Peyer's patch (tissue), 4 donors: ENCODE measurements at regions not wholly inside any gene's neighbourhood (a gene's known extent, or its start where the extent isn't known, plus 50 kb on each side); places are given as distances from the start of the nearest gene placed in this dataset.
A peak's percentile ranks its signal among the peaks of the same experiment; 100 is the strongest.
"Not testable (repeated sequence)": the region's sequence is repeated elsewhere in the genome, so short reads cannot be mapped to it uniquely, and the experiment has no call there.

Source experiments
- DNase-seq, 3 donors: peaks; one replicate each; pipeline ENCODE4 v3.0.0-alpha.2; 2017 to 2019
- H3K27ac ChIP-seq, 4 donors: fragments of 200-600 bp; sonication (generic); one replicate each; pipeline ENCODE4 v1.5.1; 2016 to 2019
- H3K27me3 ChIP-seq, 2 donors: fragments of 200-600 bp; sonication (generic); one replicate each; pipeline ENCODE4 v1.5.1; 2019
- H3K36me3 ChIP-seq, 3 donors: fragments of 200-600 bp; sonication (generic); one replicate each; pipeline ENCODE4 v1.5.1; 2016 to 2019
- H3K4me1 ChIP-seq, 4 donors: fragments of 200-600 bp; sonication (generic); one replicate each; pipeline ENCODE4 v1.5.1; 2016 to 2019
- H3K4me3 ChIP-seq, 4 donors: fragments of 200-600 bp; sonication (generic); 1 replicate in 3 of 4; 2 replicates in 1 of 4; pipeline ENCODE4 v1.5.1; 2016 to 2019; ENCODE audit warnings: mild to moderate bottlenecking in 1 of 4
- H3K9me3 ChIP-seq, 4 donors: fragments of 200-600 bp; sonication (generic); one replicate each; pipeline ENCODE4 v1.5.1; 2016 to 2019; ENCODE audit warnings: mild to moderate bottlenecking in 1 of 4
- POLR2A ChIP-seq, 2 donors: fragments of 450-650 bp; IDR thresholded peaks; one replicate each; pipeline ENCODE4 v1.5.1; 2017; ENCODE audit warnings: antibody characterized with exemption in 2 of 2, mild to moderate bottlenecking in 2 of 2, moderate library complexity in 2 of 2
- TF ChIP-seq, protein P1 (sequence below), 6 experiments: fragments of 450-650 bp in 4 of 6; fragments of 200-600 bp in 2 of 6; sonication (generic) in 1 of 6; IDR thresholded peaks; one replicate each; pipeline ENCODE4 v1.5.1; 2017 to 2019; ENCODE audit warnings: antibody characterized with exemption in 6 of 6, mild to moderate bottlenecking in 3 of 6, moderate library complexity in 1 of 6

GRCh38 chr3:168952551-168952950 is 711.0 kb downstream of the MECOM start:
- Histone ChIP-seq H3K27me3 (no peaks in the 10 kb centered on the region), H3K36me3 (no peaks in the 10 kb centered on the region), H3K4me1 (no peaks in the 10 kb centered on the region), H3K27ac (no peak overlapping the region), H3K4me3 (no peak overlapping the region), H3K9me3 (no peaks in the 10 kb centered on the region)
- TF ChIP-seq POLR2A (IDR thresholded peaks at IDR 0.05), result no peak
- TF ChIP-seq, protein P1, sequence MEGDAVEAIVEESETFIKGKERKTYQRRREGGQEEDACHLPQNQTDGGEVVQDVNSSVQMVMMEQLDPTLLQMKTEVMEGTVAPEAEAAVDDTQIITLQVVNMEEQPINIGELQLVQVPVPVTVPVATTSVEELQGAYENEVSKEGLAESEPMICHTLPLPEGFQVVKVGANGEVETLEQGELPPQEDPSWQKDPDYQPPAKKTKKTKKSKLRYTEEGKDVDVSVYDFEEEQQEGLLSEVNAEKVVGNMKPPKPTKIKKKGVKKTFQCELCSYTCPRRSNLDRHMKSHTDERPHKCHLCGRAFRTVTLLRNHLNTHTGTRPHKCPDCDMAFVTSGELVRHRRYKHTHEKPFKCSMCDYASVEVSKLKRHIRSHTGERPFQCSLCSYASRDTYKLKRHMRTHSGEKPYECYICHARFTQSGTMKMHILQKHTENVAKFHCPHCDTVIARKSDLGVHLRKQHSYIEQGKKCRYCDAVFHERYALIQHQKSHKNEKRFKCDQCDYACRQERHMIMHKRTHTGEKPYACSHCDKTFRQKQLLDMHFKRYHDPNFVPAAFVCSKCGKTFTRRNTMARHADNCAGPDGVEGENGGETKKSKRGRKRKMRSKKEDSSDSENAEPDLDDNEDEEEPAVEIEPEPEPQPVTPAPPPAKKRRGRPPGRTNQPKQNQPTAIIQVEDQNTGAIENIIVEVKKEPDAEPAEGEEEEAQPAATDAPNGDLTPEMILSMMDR (IDR thresholded peaks at IDR 0.05), result peak in 3 of 6 experiments; percentile 25 to 31 (median 28)
- no peak for DNase-seq

- no peaks in the 10 kb centered on the region for H3K4me1 ChIP-seq
Observed at GRCh38 chr3:168951884-168952283, 711.6 kb downstream of the MECOM start.

GRCh38 chr3:168951368-168951767 is 712.1 kb downstream of the MECOM start:
- H3K9me3 ChIP-seq, result no peaks in the 10 kb centered on the region
- TF ChIP-seq, protein P1 (IDR thresholded peaks at IDR 0.05), result no peak
- no peak for TF ChIP-seq POLR2A (IDR thresholded peaks at IDR 0.05)
- H3K27ac ChIP-seq, result no peak overlapping the region

More at GRCh38 chr3:168951884-168952283, 711.6 kb downstream of the MECOM start:
- Histone ChIP-seq H3K36me3 (no peaks in the 10 kb centered on the region), H3K27ac (no peak overlapping the region), H3K4me3 (no peak overlapping the region), H3K9me3 (no peaks in the 10 kb centered on the region), H3K27me3 (no peaks in the 10 kb centered on the region)
- DNase-seq, result no peak
- no peak for TF ChIP-seq POLR2A (IDR thresholded peaks at IDR 0.05)

DNA sequence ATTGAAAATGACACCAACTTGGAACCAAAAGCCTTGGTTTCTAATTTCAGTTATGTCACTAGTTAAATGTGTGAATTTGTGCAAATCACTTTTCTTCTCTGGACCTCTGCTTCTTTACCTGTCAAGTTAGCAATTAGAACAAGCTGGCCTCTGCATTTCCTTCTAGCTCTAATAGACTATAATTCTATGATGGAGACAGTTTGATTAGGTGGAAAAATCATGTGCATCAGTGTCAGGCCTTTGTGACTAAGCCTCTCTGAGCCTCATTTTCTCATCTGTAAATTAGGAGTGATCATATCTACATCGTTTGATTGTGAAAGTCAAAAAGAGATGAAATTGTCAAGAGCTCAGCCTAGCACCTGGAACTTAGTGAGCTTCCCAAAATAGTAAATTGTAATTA is 712.9 kb downstream of the MECOM start:
- no peak for TF ChIP-seq POLR2A (IDR thresholded peaks at IDR 0.05)
- TF ChIP-seq, protein P1 (IDR thresholded peaks at IDR 0.05), result no peak
- H3K27ac ChIP-seq, result no peak overlapping the region
- H3K4me1 ChIP-seq, result no peaks in the 10 kb centered on the region
- no peaks in the 10 kb centered on the region for H3K9me3 ChIP-seq
- H3K36me3 ChIP-seq, result no peaks in the 10 kb centered on the region
- DNase-seq, result no peak
- H3K27me3 ChIP-seq, result no peaks in the 10 kb centered on the region
- H3K4me3 ChIP-seq, result no peak overlapping the region

More at GRCh38 chr3:168951368-168951767, 712.1 kb downstream of the MECOM start:
- Histone ChIP-seq H3K27me3 (no peaks in the 10 kb centered on the region), H3K4me3 (no peak overlapping the region), H3K4me1 (no peaks in the 10 kb centered on the region), H3K36me3 (no peaks in the 10 kb centered on the region)
- no peak for DNase-seq

DNA sequence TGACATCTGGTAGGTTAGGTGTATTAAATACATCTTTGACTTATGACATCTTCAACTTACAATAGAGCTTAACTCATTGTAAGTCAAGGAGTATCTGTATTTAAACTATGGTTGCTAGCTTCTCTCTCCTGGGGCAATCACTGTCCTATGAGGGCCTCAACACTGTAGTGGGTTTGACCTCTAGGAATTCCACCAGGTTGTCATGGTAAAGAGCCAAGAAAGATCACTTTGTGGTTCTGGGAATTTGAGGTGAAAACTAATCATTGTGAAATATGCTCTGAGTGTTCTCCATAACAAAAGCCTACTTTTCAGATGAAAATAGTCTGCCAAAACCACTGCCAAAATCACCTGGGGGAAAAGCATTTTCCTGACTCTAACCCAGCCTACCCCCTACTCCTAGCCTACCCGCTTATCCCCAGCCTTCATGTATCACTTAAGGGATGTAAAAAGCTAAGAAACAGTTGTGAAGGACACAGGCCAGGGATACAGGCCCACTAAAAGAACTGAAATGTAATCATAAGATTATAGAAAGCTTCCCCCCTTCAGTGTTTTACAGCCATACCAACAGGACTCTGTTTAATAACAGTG is 723.8 kb downstream of the MECOM start:
- H3K9me3 ChIP-seq, result no peaks in the 10 kb centered on the region
- TF ChIP-seq, protein P1 (IDR thresholded peaks at IDR 0.05), result no peak
- TF ChIP-seq POLR2A (IDR thresholded peaks at IDR 0.05), result no peak
- no peak overlapping the region for H3K4me3 ChIP-seq
- DNase-seq, result no peak
- no peaks in the 10 kb centered on the region for H3K27me3 ChIP-seq
- no peaks in the 10 kb centered on the region for H3K4me1 ChIP-seq
- no peak overlapping the region for H3K27ac ChIP-seq
- no peaks in the 10 kb centered on the region for H3K36me3 ChIP-seq

DNA sequence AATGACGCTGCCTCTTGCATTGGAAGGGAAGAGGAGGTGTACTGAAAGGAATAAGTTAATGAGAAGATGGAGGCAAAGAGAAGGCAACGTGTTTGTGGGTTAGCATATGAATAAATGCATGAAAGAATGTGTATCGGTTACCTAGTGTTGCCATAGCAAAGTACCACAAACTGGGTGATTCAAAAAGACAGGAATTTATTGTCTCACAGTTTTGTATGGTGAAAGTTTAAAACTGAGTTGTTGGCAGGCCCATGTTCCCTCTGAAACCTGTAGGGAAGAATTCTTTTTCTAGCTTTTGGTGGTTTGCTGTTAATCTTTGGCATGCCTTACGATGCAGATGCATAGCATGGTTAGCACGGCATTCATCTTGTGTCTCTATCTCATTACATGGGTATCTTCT is 729.9 kb downstream of the MECOM start:
- Histone ChIP-seq H3K4me3 (no peak overlapping the region), H3K27me3 (no peaks in the 10 kb centered on the region), H3K9me3 (no peaks in the 10 kb centered on the region), H3K36me3 (no peaks in the 10 kb centered on the region), H3K27ac (no peak overlapping the region), H3K4me1 (no peaks in the 10 kb centered on the region)
- no peak for DNase-seq
- TF ChIP-seq, protein P1 (IDR thresholded peaks at IDR 0.05), result no peak
- TF ChIP-seq POLR2A (IDR thresholded peaks at IDR 0.05), result no peak

DNA sequence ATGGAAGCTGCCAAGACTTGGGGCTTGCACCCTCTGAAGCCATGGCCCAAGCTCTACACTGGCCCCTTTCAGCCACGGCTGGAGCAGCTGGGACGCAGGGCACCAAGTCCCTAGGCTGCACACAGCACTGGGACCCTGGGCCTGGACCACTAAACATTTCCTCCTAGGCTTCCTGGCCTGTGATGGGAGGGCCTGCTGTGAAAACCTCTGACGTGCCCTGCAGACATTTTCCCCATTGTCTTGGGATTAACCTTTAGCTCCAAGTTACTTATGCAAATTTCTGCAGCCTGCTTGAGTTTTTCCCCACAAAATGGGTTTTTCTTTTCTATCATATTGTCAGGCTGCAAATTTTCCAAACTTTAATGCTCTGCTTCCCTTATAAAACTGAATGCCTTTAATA is 733.5 kb downstream of the MECOM start:
- H3K36me3 ChIP-seq, H3K27me3 ChIP-seq, H3K9me3 ChIP-seq, DNase-seq, H3K4me1 ChIP-seq, H3K27ac ChIP-seq, H3K4me3 ChIP-seq: not testable (repeated sequence)
